Gastroesophageal sphincter (tissue), 3 donors: ENCODE measurements at regions not wholly inside any gene's neighbourhood (a gene's known extent, or its start where the extent isn't known, plus 50 kb on each side); places are given as distances from the start of the nearest gene placed in this dataset.

Experiments
- POLR2A ChIP-seq, 2 donors: fragments of 450-650 bp; IDR thresholded peaks; one replicate each; pipeline ENCODE4 v1.6.1; 2017; ENCODE audit warnings: antibody characterized with exemption in 2 of 2, mild to moderate bottlenecking in 2 of 2, moderate library complexity in 1 of 2
- TF ChIP-seq, protein P1 (sequence below), 4 experiments: fragments of 200-600 bp in 2 of 4; fragments of 450-650 bp in 2 of 4; sonication (generic) in 1 of 4; IDR thresholded peaks; one replicate each; pipeline ENCODE4 v1.5.1; 2017 to 2019; ENCODE audit warnings: antibody characterized with exemption in 4 of 4, mild to moderate bottlenecking in 2 of 4, moderate library complexity in 2 of 4

- TF ChIP-seq, protein P1, sequence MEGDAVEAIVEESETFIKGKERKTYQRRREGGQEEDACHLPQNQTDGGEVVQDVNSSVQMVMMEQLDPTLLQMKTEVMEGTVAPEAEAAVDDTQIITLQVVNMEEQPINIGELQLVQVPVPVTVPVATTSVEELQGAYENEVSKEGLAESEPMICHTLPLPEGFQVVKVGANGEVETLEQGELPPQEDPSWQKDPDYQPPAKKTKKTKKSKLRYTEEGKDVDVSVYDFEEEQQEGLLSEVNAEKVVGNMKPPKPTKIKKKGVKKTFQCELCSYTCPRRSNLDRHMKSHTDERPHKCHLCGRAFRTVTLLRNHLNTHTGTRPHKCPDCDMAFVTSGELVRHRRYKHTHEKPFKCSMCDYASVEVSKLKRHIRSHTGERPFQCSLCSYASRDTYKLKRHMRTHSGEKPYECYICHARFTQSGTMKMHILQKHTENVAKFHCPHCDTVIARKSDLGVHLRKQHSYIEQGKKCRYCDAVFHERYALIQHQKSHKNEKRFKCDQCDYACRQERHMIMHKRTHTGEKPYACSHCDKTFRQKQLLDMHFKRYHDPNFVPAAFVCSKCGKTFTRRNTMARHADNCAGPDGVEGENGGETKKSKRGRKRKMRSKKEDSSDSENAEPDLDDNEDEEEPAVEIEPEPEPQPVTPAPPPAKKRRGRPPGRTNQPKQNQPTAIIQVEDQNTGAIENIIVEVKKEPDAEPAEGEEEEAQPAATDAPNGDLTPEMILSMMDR (IDR thresholded peaks at IDR 0.05) = no peak
- no peak for TF ChIP-seq POLR2A (IDR thresholded peaks at IDR 0.05)
These were observed 168.8 kb upstream of the TBX20 start for GRCh38 chr7:35422715-35423114.
